H1 (cell line): ENCODE measurements at regions not wholly inside any gene's neighbourhood (a gene's known extent, or its start where the extent isn't known, plus 50 kb on each side); places are given as distances from the start of the nearest gene placed in this dataset.

ENCODE experiments used
- CTCF ChIA-PET: fragments of 300-600 bp; sonication (Branson Sonifier 250); formaldehyde crosslinking; loops from one replicate; lab custom pipeline; 2021; ENCODE audit not compliant: partially characterized antibody; lab: Charles Lee
- POLR2A ChIA-PET: fragments of 300-600 bp; sonication (Branson Sonifier 250); formaldehyde crosslinking; loops from one replicate; lab custom pipeline; 2021; ENCODE audit warnings: inconsistent platforms; ENCODE audit not compliant: partially characterized antibody; lab: Charles Lee
- DNase-seq, 2 experiments: peaks; one replicate each; pipeline versions ENCODE4 v3.0.0 to v3.0.0-alpha.2; 2010 to 2022; ENCODE audit warnings: low spot score in 2 of 2, low read depth in 1 of 2, mixed read lengths in 1 of 2
- FAIRE-seq: peaks from 2 replicates; lab custom pipeline; 2011; peaks lifted over from hg19 to GRCh38; lab: Jason Lieb, UNC
- H2AFZ ChIP-seq: 2 replicates; pipeline ENCODE4 v1.8.1; 2012; ENCODE audit warnings: low read length, inconsistent platforms
- H2AK5ac ChIP-seq: 2 replicates; pipeline ENCODE4 v1.6.1; 2013; ENCODE audit warnings: low read depth, low read length
- H2BK120ac ChIP-seq: replicated peaks from 2 replicates; pipeline ENCODE3; 2013; ENCODE audit warnings: low read depth, low read length, inconsistent platforms
- H2BK12ac ChIP-seq: 2 replicates; pipeline ENCODE4 v1.6.1; 2013; ENCODE audit warnings: low read depth, low read length
- H2BK15ac ChIP-seq: 2 replicates; pipeline ENCODE4 v1.6.1; 2013; ENCODE audit warnings: low read length
- H2BK20ac ChIP-seq: 2 replicates; pipeline ENCODE4 v1.6.1; 2013; ENCODE audit warnings: low read length
- H2BK5ac ChIP-seq: 2 replicates; pipeline ENCODE4 v1.6.1; 2013; ENCODE audit warnings: low read depth, low read length
- H3K14ac ChIP-seq: 2 replicates; pipeline ENCODE4 v1.6.1; 2013; ENCODE audit warnings: inconsistent platforms; ENCODE audit not compliant: insufficient read length
- H3K18ac ChIP-seq: 2 replicates; pipeline ENCODE4 v1.6.1; 2013; ENCODE audit warnings: low read length; ENCODE audit errors: extremely low read depth
- H3K23ac ChIP-seq: 2 replicates; pipeline ENCODE4 v1.6.1; 2013; ENCODE audit warnings: inconsistent platforms; ENCODE audit not compliant: insufficient read length
- H3K23me2 ChIP-seq: 2 replicates; pipeline ENCODE4 v1.6.1; 2013; ENCODE audit warnings: low read depth, low read length
- H3K27ac ChIP-seq: 2 replicates; pipeline ENCODE4 v1.6.1; 2011; ENCODE audit warnings: low read depth, low read length, inconsistent platforms
- H3K27me3 ChIP-seq, 4 experiments: replicated peaks in 1 of 4; 1 replicate in 1 of 4; 2 replicates in 3 of 4; pipeline versions ENCODE4 v1.6.1 to v1.8.1; 2011 to 2013; ENCODE audit warnings: low read length in 3 of 4, mild to moderate bottlenecking in 3 of 4, inconsistent platforms in 2 of 4, mixed read lengths in 2 of 4, moderate library complexity in 1 of 4; ENCODE audit not compliant: control insufficient read depth in 3 of 4, insufficient read depth in 3 of 4; ENCODE audit errors: extremely low read depth in 1 of 4
- H3K36me3 ChIP-seq, 4 experiments: 2 replicates each; pipeline versions ENCODE4 v1.6.1 to v1.8.1; 2011 to 2013; ENCODE audit warnings: mild to moderate bottlenecking in 4 of 4, low read length in 3 of 4, moderate library complexity in 2 of 4, control low read depth in 1 of 4, inconsistent platforms in 1 of 4; ENCODE audit not compliant: insufficient read depth in 4 of 4, control insufficient read depth in 2 of 4
- H3K4ac ChIP-seq: replicated peaks from 2 replicates; pipeline ENCODE3; 2013; ENCODE audit warnings: low read length, low read depth, mixed read lengths, inconsistent platforms; ENCODE audit not compliant: insufficient read length
- H3K4me1 ChIP-seq, 4 experiments: replicated peaks in 1 of 4; 1 replicate in 1 of 4; 2 replicates in 3 of 4; pipeline versions ENCODE4 v1.6.1 to v1.8.1; 2011 to 2013; ENCODE audit warnings: low read length in 3 of 4, inconsistent platforms in 2 of 4, mixed read lengths in 1 of 4; ENCODE audit not compliant: insufficient read depth in 4 of 4, control insufficient read depth in 3 of 4
- H3K4me2 ChIP-seq, 2 experiments: 2 replicates each; pipeline versions ENCODE4 v1.6.1 to v1.8.1; 2011 to 2013; ENCODE audit warnings: low read depth in 2 of 2, low read length in 2 of 2, control low read depth in 1 of 2, inconsistent platforms in 1 of 2, mild to moderate bottlenecking in 1 of 2; ENCODE audit not compliant: insufficient read depth in 1 of 2
- H3K4me3 ChIP-seq, 4 experiments: fragments of 200-600, 300-600 bp in 1 of 4; sonication (generic), shearing (Covaris generic), sonication (Bioruptor Twin) in 1 of 4; 2 replicates each; pipeline versions ENCODE4 v1.5.1 to v1.8.1; 2011 to 2016; ENCODE audit warnings: low read length in 4 of 4, low read depth in 3 of 4, control low read depth in 2 of 4, inconsistent platforms in 2 of 4, mild to moderate bottlenecking in 2 of 4, mixed read lengths in 1 of 4, moderate library complexity in 1 of 4; ENCODE audit not compliant: insufficient read depth in 2 of 4; ENCODE audit errors: extremely low read depth in 1 of 4
- H3K56ac ChIP-seq: replicated peaks from 2 replicates; pipeline ENCODE3; 2013; ENCODE audit warnings: low read depth, mild to moderate bottlenecking, mixed read lengths, low read length, inconsistent platforms; ENCODE audit not compliant: insufficient read length
- H3K79me1 ChIP-seq: 2 replicates; pipeline ENCODE4 v1.6.1; 2013; ENCODE audit warnings: low read depth, low read length, control low read depth
- H3K79me2 ChIP-seq, 2 experiments: 2 replicates each; pipeline versions ENCODE4 v1.6.1 to v1.8.1; 2012 to 2013; ENCODE audit warnings: low read length in 2 of 2, mild to moderate bottlenecking in 2 of 2, inconsistent platforms in 1 of 2; ENCODE audit not compliant: insufficient read depth in 2 of 2, control insufficient read depth in 1 of 2
- H3K9ac ChIP-seq, 4 experiments: replicated peaks in 1 of 4; 1 replicate in 1 of 4; 2 replicates in 3 of 4; pipeline versions ENCODE4 v1.6.1 to v1.8.1; 2011 to 2013; ENCODE audit warnings: low read depth in 3 of 4, low read length in 3 of 4, control low read depth in 2 of 4, mild to moderate bottlenecking in 2 of 4, moderate library complexity in 2 of 4, inconsistent platforms in 1 of 4; ENCODE audit errors: extremely low read depth in 1 of 4
- H3K9me3 ChIP-seq, 2 experiments: 2 replicates each; pipeline versions ENCODE4 v1.6.1 to v1.8.1; 2012 to 2013; ENCODE audit warnings: mild to moderate bottlenecking in 2 of 2, moderate library complexity in 2 of 2, control low read depth in 1 of 2, inconsistent platforms in 1 of 2, low read depth in 1 of 2, low read length in 1 of 2, mixed read lengths in 1 of 2; ENCODE audit not compliant: insufficient read depth in 2 of 2
- H4K20me1 ChIP-seq, 2 experiments: replicated peaks in 1 of 2; 2 replicates each; pipeline versions ENCODE3 to v1.8.1; 2011 to 2013; ENCODE audit warnings: inconsistent platforms in 2 of 2, low read length in 2 of 2, mild to moderate bottlenecking in 1 of 2; ENCODE audit not compliant: insufficient read depth in 2 of 2, control insufficient read depth in 1 of 2
- H4K5ac ChIP-seq: 2 replicates; pipeline ENCODE4 v1.6.1; 2013; ENCODE audit warnings: low read length, low read depth, mixed read lengths, inconsistent platforms; ENCODE audit not compliant: insufficient read length
- H4K8ac ChIP-seq: 2 replicates; pipeline ENCODE4 v1.8.0; 2013; ENCODE audit warnings: mild to moderate bottlenecking, moderate library complexity, low read length, inconsistent platforms; ENCODE audit not compliant: insufficient read depth; ENCODE audit errors: extremely low read depth
- H4K91ac ChIP-seq: replicated peaks from 2 replicates; pipeline ENCODE3; 2013; ENCODE audit warnings: low read length, mixed read lengths, inconsistent platforms; ENCODE audit not compliant: insufficient read length
- CBX5 ChIP-seq: fragments of 300-800, 300-1000 bp; sonication (generic); IDR thresholded peaks from 2 replicates; pipeline ENCODE4 v1.7.1; 2016; ENCODE audit warnings: antibody characterized with exemption, low read length, low read depth
- RNF2 ChIP-seq: fragments of 200-900, 300-1000 bp; sonication (generic); IDR thresholded peaks from 2 replicates; pipeline ENCODE4 v1.7.1; 2016; ENCODE audit warnings: borderline replicate concordance, low read depth, mild to moderate bottlenecking, antibody characterized with exemption, low read length; ENCODE audit not compliant: poor library complexity, severe bottlenecking; ENCODE audit errors: missing control alignments
- WGBS, 2 experiments: shearing (Covaris generic) in 1 of 2; methylation state at CpG; one replicate each; pipeline versions ENCODE4 v1.1.6 to v1.1.7; 2013 to 2015; ENCODE audit warnings: low lambda C conversion rate in 2 of 2, mixed read lengths in 2 of 2, inconsistent platforms in 1 of 2, low coverage in 1 of 2, missing lambda C conversion rate in 1 of 2; ENCODE audit not compliant: insufficient replicate concordance in 2 of 2, insufficient coverage in 1 of 2, insufficient read length in 1 of 2; ENCODE audit errors: extremely low coverage in 1 of 2, missing lambda C conversion rate in 1 of 2; 5-methylcytosine and 5-hydroxymethylcytosine counted together

- POLR2A ChIA-PET, result no interaction called here
- H3K56ac ChIP-seq, result no peak overlapping the region
- H2AK5ac ChIP-seq, result no peak overlapping the region
Observed at GRCh38 chr2:239462191-239462515, 61.3 kb upstream of the HDAC4 start.

More at GRCh38 chr2:239462191-239462515, 61.3 kb upstream of the HDAC4 start:
- no peak overlapping the region for H3K9ac ChIP-seq
- no peak overlapping the region for H2BK15ac ChIP-seq
- no peak overlapping the region for H2BK120ac ChIP-seq
- H4K5ac ChIP-seq, result no peak overlapping the region
- no peak overlapping the region for H3K4me2 ChIP-seq
- no peak overlapping the region for H2BK5ac ChIP-seq
- no peaks in the 10 kb centered on the region for H3K36me3 ChIP-seq
- DNase-seq (peak in 1 of 2 experiments; percentile 30), FAIRE-seq (no peak)
- TF ChIP-seq CBX5, result no peak
- no peak for TF ChIP-seq RNF2
- no peaks in the 10 kb centered on the region for H3K79me1 ChIP-seq
- H3K27ac ChIP-seq, result no peak overlapping the region
- no peak overlapping the region for H4K91ac ChIP-seq
- no peaks in the 10 kb centered on the region for H3K23me2 ChIP-seq
- CTCF ChIA-PET, result interaction anchor here (0.9 kb wide), 1 partner anchor 90 kb away, joined by 3 read pairs; no protein-coding TSS in a partner anchor
- H2BK20ac ChIP-seq, result no peak overlapping the region
- H2BK12ac ChIP-seq, result no peak overlapping the region
- 95% methylated on average over 6 of the region's 7 CpGs; no CpG with 5 or more reads in 1 of the 2 experiments for WGBS, 2 experiments
- H3K9me3 ChIP-seq, result no peaks in the 10 kb centered on the region
- no peak overlapping the region for H3K4ac ChIP-seq
- no peak overlapping the region for H3K14ac ChIP-seq
- no peaks in the 10 kb centered on the region for H3K79me2 ChIP-seq
- H4K8ac ChIP-seq, result no peak overlapping the region
- no peaks in the 10 kb centered on the region for H4K20me1 ChIP-seq
- H3K18ac ChIP-seq, result no peak overlapping the region
- no peaks in the 10 kb centered on the region for H3K27me3 ChIP-seq
- no peak overlapping the region for H3K23ac ChIP-seq
- no peak overlapping the region for H3K4me3 ChIP-seq
- H3K4me1 ChIP-seq, result no peaks in the 10 kb centered on the region
- no peak overlapping the region for H2AFZ ChIP-seq
